Uterus (tissue), 3 donors: ENCODE measurements at regions not wholly inside any gene's neighbourhood (a gene's known extent, or its start where the extent isn't known, plus 50 kb on each side); places are given as distances from the start of the nearest gene placed in this dataset.
"Not testable (repeated sequence)": the region's sequence is repeated elsewhere in the genome, so short reads cannot be mapped to it uniquely, and the experiment has no call there.

Experiments used
- DNase-seq, 2 donors: peaks; one replicate each; pipeline ENCODE4 v3.0.0-alpha.2; 2019 to 2020
- H3K27ac ChIP-seq, 2 donors: fragments of 200-600 bp; sonication (generic); 1 replicate in 1 of 2; 2 replicates in 1 of 2; pipeline ENCODE4 v1.5.1; 2016 to 2018
- H3K27me3 ChIP-seq, 2 donors: fragments of 200-600 bp; sonication (generic); one replicate each; pipeline ENCODE4 v1.5.1; 2018 to 2019; ENCODE audit warnings: control low read depth in 1 of 2
- H3K36me3 ChIP-seq, 2 donors: fragments of 200-600 bp; sonication (generic); one replicate each; pipeline ENCODE4 v1.5.1; 2019; ENCODE audit warnings: control low read depth in 1 of 2
- H3K4me1 ChIP-seq, 2 donors: fragments of 200-600 bp; sonication (generic); one replicate each; pipeline ENCODE4 v1.5.1; 2018 to 2019; ENCODE audit warnings: control low read depth in 1 of 2
- H3K4me3 ChIP-seq, 2 donors: fragments of 200-600 bp; sonication (generic); 1 replicate in 1 of 2; 2 replicates in 1 of 2; pipeline ENCODE4 v1.5.1; 2018 to 2019; ENCODE audit warnings: mild to moderate bottlenecking in 1 of 2
- H3K9me3 ChIP-seq, 2 donors: fragments of 200-600 bp; sonication (generic); one replicate each; pipeline ENCODE4 v1.5.1; 2019; ENCODE audit warnings: control low read depth in 1 of 2
- POLR2A ChIP-seq, 2 donors: fragments of 450-650 bp; IDR thresholded peaks; one replicate each; pipeline ENCODE4 v1.6.1; 2016; ENCODE audit warnings: antibody characterized with exemption in 2 of 2, mild to moderate bottlenecking in 1 of 2, moderate library complexity in 1 of 2
- intact Hi-C: fragments of 100-400 bp; cut with DNase I; formaldehyde crosslinking; loops from one replicate; pipeline ENCODE4 v1.15.1; 2023; ENCODE audit warnings: low total_unique reads
- TF ChIP-seq, protein P1 (sequence below), 4 experiments: fragments of 200-600 bp in 2 of 4; fragments of 450-650 bp in 2 of 4; sonication (generic) in 2 of 4; IDR thresholded peaks; one replicate each; pipeline ENCODE4 v1.5.1; 2016 to 2019; ENCODE audit warnings: antibody characterized with exemption in 4 of 4, mild to moderate bottlenecking in 2 of 4, moderate library complexity in 1 of 4
- donor health status: DM: yes; HTN: yes; CAD: no.

GRCh38 chr6:149142924-149143429, 174.5 kb upstream of the TAB2 start:
- intact Hi-C loops, result no loop called here

GRCh38 chr6:149145800-149146199, 171.7 kb upstream of the TAB2 start:
- intact Hi-C loops, H3K36me3 ChIP-seq, H3K4me1 ChIP-seq, H3K27me3 ChIP-seq, DNase-seq, H3K4me3 ChIP-seq, H3K9me3 ChIP-seq, H3K27ac ChIP-seq: not testable (repeated sequence)

More at GRCh38 chr6:149142924-149143429, 174.5 kb upstream of the TAB2 start:
- no peaks in the 10 kb centered on the region for H3K4me1 ChIP-seq
- H3K27ac ChIP-seq, result no peak overlapping the region
- TF ChIP-seq, protein P1, sequence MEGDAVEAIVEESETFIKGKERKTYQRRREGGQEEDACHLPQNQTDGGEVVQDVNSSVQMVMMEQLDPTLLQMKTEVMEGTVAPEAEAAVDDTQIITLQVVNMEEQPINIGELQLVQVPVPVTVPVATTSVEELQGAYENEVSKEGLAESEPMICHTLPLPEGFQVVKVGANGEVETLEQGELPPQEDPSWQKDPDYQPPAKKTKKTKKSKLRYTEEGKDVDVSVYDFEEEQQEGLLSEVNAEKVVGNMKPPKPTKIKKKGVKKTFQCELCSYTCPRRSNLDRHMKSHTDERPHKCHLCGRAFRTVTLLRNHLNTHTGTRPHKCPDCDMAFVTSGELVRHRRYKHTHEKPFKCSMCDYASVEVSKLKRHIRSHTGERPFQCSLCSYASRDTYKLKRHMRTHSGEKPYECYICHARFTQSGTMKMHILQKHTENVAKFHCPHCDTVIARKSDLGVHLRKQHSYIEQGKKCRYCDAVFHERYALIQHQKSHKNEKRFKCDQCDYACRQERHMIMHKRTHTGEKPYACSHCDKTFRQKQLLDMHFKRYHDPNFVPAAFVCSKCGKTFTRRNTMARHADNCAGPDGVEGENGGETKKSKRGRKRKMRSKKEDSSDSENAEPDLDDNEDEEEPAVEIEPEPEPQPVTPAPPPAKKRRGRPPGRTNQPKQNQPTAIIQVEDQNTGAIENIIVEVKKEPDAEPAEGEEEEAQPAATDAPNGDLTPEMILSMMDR (IDR thresholded peaks at IDR 0.05), result no peak
- no peak for TF ChIP-seq POLR2A (IDR thresholded peaks at IDR 0.05)
- H3K9me3 ChIP-seq, result no peaks in the 10 kb centered on the region
- no peak overlapping the region for H3K4me3 ChIP-seq
- no peaks in the 10 kb centered on the region for H3K27me3 ChIP-seq
- DNase-seq, result no peak
- H3K36me3 ChIP-seq, result no peaks in the 10 kb centered on the region

DNA sequence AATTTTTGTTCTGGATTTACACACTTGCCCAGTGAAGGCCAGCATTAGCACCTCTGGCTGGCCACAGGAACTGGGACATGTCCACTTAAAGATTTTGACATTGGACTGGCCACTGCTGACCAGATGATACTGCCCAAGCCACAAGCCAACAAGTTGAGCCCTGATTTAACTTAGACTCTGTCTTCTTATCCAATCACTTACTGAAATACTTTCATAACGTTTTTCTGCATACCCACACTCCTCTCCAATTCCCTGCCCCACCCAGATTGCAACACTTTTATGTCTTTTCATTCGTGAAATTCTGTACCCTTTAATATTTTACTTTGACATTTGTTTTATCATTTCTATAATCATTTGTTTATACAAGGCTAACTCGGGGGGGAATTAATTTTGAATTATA, 170.3 kb upstream of the TAB2 start:
- H3K27me3 ChIP-seq, result no peaks in the 10 kb centered on the region
- DNase-seq, result no peak
- H3K27ac ChIP-seq, result no peak overlapping the region
- no peaks in the 10 kb centered on the region for H3K4me1 ChIP-seq
- intact Hi-C loops, result no loop called here
- no peak overlapping the region for H3K4me3 ChIP-seq
- TF ChIP-seq, protein P1 (IDR thresholded peaks at IDR 0.05), result no peak
- no peak for TF ChIP-seq POLR2A (IDR thresholded peaks at IDR 0.05)
- H3K36me3 ChIP-seq, result no peaks in the 10 kb centered on the region
- H3K9me3 ChIP-seq, result no peaks in the 10 kb centered on the region

GRCh38 chr6:149147938-149148718, 169.4 kb upstream of the TAB2 start:
- no peaks in the 10 kb centered on the region for H3K9me3 ChIP-seq
- H3K4me1 ChIP-seq, result no peaks in the 10 kb centered on the region
- no peak overlapping the region for H3K27ac ChIP-seq
- no peak overlapping the region for H3K4me3 ChIP-seq
- no peaks in the 10 kb centered on the region for H3K36me3 ChIP-seq
- H3K27me3 ChIP-seq, result no peaks in the 10 kb centered on the region
- no peak for DNase-seq
- TF ChIP-seq, protein P1 (IDR thresholded peaks at IDR 0.05), result no peak
- no peak for TF ChIP-seq POLR2A (IDR thresholded peaks at IDR 0.05)
- intact Hi-C loops, result no loop called here

GRCh38 chr6:149149653-149150052, 167.9 kb upstream of the TAB2 start:
- Histone ChIP-seq H3K27me3 (no peaks in the 10 kb centered on the region), H3K4me1 (no peaks in the 10 kb centered on the region), H3K27ac (no peak overlapping the region), H3K36me3 (no peaks in the 10 kb centered on the region), H3K4me3 (no peak overlapping the region), H3K9me3 (no peaks in the 10 kb centered on the region)
- intact Hi-C loops, result no loop called here
- TF ChIP-seq, protein P1 (IDR thresholded peaks at IDR 0.05), result no peak
- TF ChIP-seq POLR2A (IDR thresholded peaks at IDR 0.05), result no peak
- no peak for DNase-seq
